Left colon (tissue), 2 donors: ENCODE measurements at regions not wholly inside any gene's neighbourhood (a gene's known extent, or its start where the extent isn't known, plus 50 kb on each side); places are given as distances from the start of the nearest gene placed in this dataset.

Experiments
- ATAC-seq: fragments of 200-7000 bp; cut with Tn5 transposase; one replicate; pipeline ENCODE4 v1.9.1; 2020; ENCODE audit warnings: mild to moderate bottlenecking, moderate library complexity
- DNase-seq, 2 donors: peaks; one replicate each; pipeline ENCODE4 v3.0.0-alpha.2; 2020
- intact Hi-C, 2 donors: fragments of 100-400 bp; cut with DNase I in 1 of 2; cut with micrococcal nuclease in 1 of 2; formaldehyde crosslinking; loops; one replicate each; pipeline versions ENCODE4 v1.11.2 to v1.14.0; 2022; cut with DNase I, micrococcal nuclease
- donor health status: DM: no; HTN: no; CAD: no.
- donor health status: DM: yes; HTN: yes; CAD: no.

- DNase-seq (no peak), ATAC-seq (no peak)
- intact Hi-C loops, result no loop called here
Measured at GRCh38 chr20:22447447-22447778, 137.0 kb downstream of the FOXA2 start.

DNA sequence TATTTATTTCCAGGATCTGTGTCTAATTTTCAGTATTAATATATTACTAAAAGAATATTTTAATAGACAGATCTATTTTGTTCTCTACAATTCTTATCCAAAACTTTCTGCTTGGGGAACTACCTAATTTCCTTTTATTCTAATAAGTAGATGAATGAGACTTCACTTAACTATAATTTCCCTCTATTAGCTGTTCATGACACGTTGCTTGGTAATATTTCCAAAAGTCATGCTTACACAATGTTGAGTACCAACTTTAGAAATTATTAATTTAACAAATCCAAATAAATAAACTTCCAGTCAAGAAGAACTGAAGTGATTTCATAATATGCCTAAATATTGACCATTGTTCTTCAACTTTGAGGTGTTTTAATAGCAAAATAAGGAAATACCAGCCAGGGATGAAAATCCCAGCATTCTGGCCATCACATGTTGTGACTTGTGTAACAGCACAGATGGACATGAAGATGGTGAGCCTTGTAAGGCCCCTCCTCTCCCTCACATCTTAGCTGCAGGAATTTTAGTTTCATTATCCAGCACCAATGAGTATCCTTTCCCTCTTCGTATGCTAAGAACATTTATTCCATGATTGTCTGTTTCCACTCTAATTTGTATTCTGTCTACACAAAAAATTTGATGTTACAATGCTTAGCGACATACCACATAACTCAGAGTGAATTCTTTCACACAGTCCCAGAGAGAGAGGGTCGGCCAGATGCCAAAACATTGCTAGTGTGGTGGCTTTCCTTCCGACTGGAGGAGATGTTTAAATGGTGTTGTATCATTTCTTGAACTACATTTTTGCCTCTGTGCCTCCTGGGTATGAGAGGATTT, 137.5 kb downstream of the FOXA2 start:
- ATAC-seq, result no peak
- no peak for DNase-seq
- intact Hi-C loops, result no loop called here

DNA sequence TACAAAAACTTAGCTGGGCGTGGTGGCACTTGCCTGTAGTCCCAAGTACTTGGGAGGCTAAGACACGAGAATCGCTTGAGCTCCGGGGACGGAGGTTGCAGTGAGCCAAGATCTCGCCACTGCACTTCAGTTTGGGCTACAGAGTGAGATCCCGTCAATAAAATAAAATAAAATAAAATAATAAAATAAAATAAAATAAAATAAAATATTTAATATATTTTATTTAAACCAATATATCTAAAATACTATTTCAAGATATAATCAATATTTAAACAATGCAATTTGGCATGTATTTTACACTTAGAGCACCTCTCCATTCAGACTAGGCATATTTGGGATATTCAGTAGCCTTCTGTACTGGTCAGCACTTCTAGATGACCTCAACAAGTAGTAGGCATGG, 142.1 kb downstream of the FOXA2 start:
- DNase-seq, result no peak
- no peak for ATAC-seq
- intact Hi-C loops, result no loop called here

GRCh38 chr20:22438926-22439325, 145.4 kb downstream of the FOXA2 start:
- DNase-seq (no peak), ATAC-seq (no peak)
- intact Hi-C loops, result no loop called here

- intact Hi-C loops, result no loop called here
- ATAC-seq (no peak), DNase-seq (no peak)
Measured at GRCh38 chr20:22438346-22438745, 146.0 kb downstream of the FOXA2 start.

DNA sequence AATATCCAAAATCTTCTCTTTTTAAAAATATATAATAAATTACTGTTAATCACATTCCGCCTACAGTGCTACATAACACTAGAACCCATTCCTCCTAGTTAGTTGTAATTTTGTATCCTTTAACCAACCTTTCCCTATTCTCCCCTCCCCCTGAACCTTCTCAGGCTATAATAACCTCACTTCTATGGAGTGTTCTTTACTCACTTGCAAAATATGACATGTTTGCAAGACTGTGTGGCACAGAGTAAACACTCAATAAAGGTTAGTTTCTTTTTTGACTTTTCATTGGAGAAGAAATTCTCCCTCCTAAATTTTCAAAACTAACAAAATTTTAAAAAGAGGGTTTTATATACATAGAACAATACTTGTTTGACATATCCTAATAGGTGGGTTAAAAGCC, 147.0 kb downstream of the FOXA2 start:
- ATAC-seq (no peak), DNase-seq (no peak)
- intact Hi-C loops, result no loop called here

GRCh38 chr20:22431419-22431818, 153.0 kb downstream of the FOXA2 start:
- intact Hi-C loops, result no loop called here

GRCh38 chr20:22430746-22431168, 153.6 kb downstream of the FOXA2 start:
- ATAC-seq (no peak), DNase-seq (no peak)
- intact Hi-C loops, result no loop called here

More at GRCh38 chr20:22431419-22431818, 153.0 kb downstream of the FOXA2 start:
- DNase-seq, result no peak
- no peak for ATAC-seq

DNA sequence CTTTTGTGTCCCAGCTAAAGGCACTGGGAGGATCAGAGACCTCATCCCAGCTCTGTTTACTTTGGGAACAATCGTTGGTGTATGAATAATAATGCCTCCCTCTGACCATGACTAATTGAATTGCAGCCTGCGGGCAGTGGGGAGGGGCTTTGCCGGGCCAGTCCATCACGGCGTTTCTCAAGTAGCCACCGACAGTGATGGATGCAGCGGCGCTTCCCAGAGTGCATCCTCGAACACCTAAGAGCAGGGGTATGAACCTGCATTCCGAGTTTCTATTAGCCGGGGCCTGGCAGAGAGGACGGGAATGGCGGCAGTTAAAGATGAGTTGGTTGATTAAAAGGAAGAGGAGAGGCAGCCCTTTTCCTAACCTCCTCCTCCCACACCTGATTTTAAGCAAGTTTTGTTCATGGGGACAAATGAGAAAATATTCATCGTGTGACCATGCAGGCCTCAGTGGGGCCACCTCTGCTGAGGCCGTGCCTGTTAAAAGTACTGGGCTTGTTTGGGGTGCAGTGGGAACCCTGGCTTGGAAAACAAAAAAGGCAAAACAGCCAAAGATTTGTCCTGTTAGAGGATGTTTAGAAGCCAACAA, 154.1 kb downstream of the FOXA2 start:
- intact Hi-C loops, result no loop called here
- ATAC-seq (no peak), DNase-seq (no peak)

DNA sequence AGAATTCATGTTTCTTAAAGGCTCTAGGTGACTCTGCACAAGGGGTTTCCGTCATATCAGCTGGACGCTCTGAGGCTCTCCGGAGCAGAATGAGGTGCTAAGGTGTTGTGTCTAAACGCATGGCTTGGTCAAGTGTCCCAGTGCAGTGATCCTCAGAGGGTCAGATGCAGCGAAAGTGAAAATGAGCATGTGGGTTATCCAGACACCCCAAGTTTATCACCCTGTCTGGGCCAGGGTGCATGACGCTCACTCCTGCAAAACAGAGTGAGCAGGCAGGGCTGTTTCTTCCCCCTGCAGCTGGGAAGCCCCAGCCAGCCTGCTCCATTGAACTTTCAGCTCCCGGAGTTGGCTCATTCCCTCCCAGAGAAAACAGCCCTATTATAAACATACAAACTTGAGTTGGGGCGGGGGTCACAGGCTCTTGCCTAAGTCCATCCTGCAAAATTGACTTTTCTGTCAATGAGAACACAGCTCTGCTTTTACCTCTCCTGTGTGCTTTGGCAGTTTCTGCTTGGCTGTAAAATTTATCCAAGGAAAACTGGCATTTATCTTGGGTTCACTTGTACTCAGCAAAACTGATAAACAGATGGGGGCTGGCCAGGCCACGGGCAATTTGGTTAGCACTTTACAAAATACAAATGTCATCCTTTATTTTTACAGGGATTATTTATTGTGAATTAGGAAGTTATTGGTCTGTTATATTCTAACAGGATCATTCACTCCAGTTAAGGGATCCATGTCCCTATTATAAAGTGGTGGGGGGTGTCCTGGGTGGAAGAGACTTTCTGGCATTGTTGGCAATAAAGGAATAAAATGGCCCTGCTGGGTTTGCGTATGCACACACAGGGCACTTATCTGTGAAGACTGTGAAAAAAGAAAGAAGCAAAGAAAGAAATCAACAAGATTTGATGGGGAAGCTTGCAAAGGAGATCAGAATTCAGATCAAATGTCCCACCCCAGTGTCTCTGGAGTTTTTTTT, 154.9 kb downstream of the FOXA2 start:
- intact Hi-C loops, result no loop called here
- no peak for DNase-seq
- ATAC-seq, result no peak

DNA sequence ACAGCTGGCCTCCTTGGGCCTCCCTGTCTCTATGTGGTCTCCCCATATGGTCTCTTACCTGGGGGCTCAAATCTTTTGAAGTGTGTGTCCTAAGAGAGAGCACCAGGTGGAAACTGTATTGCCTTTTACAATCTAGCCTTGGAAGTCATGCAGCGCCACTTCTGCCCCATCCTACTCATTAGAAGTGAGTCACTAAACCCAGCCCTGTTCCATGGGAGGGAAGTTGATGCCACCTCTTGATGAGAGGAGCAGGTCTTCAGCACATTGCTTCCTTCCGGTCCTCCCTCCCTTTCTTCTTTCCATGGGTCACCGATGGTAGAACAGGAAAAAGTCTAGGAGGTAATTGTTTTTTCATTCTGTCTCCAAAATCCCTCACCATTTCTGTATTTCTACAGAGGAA, 156.3 kb downstream of the FOXA2 start:
- DNase-seq (no peak), ATAC-seq (no peak)
- intact Hi-C loops, result no loop called here

GRCh38 chr20:22426772-22427171, 157.6 kb downstream of the FOXA2 start:
- ATAC-seq (no peak), DNase-seq (no peak)
- intact Hi-C loops, result no loop called here

- ATAC-seq, result no peak
- no peak for DNase-seq
- intact Hi-C loops, result no loop called here
Measured at GRCh38 chr20:22425344-22426295, 158.8 kb downstream of the FOXA2 start.

- ATAC-seq (no peak), DNase-seq (no peak)
- intact Hi-C loops, result no loop called here
Measured at GRCh38 chr20:22423190-22423832, 161.1 kb downstream of the FOXA2 start.

- no peak for ATAC-seq
- DNase-seq, result no peak
- intact Hi-C loops, result no loop called here
Measured at GRCh38 chr20:22420116-22420598, 164.2 kb downstream of the FOXA2 start.

GRCh38 chr20:22418738-22419137, 165.6 kb downstream of the FOXA2 start:
- DNase-seq (no peak), ATAC-seq (no peak)
- intact Hi-C loops, result no loop called here

- intact Hi-C loops, result no loop called here
Measured at GRCh38 chr20:22414305-22414742, 170.0 kb downstream of the FOXA2 start.

More at GRCh38 chr20:22414305-22414742, 170.0 kb downstream of the FOXA2 start:
- ATAC-seq, result no peak
- DNase-seq, result no peak
